ENCODE measurements at regions not wholly inside any gene's neighbourhood (a gene's known extent, or its start where the extent isn't known, plus 50 kb on each side); places are given as distances from the start of the nearest gene placed in this dataset.
A peak's percentile ranks its signal among the peaks of the same experiment; 100 is the strongest.

- no peak for DNase-seq
These were observed 179.0 kb upstream of the ADRA1D start for GRCh38 chr20:4427940-4428586.

DNA sequence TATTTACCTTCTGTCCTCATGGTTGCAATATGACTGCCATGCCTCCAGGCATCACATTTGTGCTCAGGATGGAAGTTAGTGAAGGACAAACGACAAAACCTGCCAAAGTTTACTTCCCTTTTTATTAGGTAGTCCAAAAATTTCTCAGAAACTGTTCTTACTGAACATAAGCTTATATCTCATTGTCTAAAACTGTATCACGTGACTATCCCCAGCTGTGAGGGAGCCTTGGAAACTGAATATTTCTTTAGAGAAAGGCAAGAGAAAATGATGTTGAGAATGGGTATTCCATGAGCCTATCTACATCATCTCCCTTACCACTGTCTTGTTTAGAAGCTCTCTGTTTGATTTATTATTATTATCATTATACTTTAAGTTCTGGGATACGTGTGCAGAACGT, 169.1 kb upstream of the ADRA1D start:
- no peak for DNase-seq

DNA sequence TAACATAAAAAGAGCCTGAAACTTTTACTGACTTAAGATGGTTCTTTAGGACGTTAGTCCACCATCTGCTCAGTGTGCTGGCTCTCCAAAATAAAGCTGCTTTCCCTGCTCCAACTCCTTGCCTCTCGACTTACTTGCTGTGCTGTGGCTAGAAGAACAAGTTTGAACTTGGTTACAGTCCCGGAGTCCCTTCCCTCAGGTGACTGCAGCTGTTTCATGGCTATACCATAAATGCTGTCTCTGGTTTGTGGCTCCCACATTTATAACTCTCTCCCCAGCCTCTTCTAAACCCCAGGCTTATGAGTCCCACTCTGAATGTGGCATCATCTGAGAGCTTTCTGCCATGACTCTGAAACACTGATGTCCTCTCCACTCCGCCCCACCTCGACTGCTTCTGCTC, 166.2 kb upstream of the ADRA1D start:
- DNase-seq: no peak

DNA sequence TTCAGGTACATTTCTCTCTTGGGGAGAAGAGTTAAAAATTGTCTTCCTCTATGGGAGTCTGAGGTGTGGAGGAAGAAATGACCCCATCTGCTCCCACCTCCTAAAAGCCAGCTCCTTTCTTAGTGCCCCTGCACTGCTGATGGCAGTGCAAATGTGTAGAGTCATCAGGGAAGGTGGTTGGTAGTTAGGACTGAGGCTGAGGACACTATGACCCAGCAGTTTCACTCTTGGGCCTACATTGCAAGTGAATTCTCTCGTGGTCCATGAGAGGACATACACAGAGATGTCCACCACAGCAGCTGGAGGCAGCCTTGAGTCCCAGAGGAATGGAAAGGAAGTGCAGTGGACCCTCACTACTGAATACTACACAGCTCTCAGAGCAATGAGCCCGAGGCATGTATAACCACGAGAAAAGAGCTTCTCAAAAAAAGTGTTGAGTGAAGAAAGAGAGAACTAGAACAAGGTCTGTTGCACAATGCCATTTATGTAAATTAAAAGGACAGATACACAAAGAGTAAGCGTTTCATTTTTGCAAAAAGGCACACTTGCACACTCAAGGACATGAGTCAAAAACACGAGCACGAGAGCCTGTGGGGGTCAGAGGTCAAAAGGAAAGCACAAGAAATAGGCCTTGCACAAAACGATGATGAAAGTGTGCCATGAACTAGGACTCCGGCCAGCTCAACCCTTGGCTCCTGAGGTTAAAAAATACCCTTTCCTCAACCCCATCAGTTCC, 164.4 kb upstream of the ADRA1D start:
- no peak for DNase-seq

- no peak for DNase-seq
These were observed 163.1 kb upstream of the ADRA1D start for GRCh38 chr20:4412216-4412615.

DNA sequence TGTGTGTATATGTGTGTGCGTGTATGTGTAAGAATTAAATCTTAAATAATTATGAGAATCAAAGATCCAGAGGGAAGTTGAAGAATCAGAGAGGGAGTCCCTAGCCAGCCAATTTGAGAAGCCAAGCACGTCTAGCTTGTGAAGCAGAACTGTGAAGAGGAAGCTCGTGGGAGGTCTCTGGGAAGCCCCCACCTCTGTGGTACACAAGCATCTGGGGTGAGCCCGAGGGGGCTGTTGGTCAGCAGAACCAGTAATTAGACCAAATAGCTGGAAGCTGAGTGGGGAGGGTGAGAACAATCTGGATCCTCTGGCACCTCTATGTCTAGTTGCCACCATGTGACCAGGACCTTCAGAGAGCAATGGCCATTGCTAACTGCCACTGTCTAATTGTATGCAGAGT, 162.7 kb upstream of the ADRA1D start:
- DNase-seq: no peak

DNA sequence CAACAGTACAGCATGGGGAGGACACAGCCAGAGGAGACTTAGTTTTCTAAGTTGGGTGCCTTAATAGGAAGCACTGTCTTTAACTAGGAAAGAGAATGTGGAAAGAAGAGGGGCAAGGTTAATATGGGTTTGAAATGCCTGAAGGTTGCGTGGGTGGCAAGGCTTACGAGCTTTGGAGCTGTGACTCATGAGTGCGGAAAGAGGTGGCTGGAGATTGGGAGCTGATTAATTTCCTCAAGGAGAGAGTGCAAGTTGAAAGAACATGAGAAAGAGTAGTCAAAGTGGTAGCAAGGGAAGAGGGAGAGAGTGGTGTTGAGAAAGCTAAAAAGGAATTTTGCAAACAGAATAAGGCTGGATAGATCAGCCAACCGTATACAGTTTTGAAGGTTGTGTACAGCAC, 157.5 kb upstream of the ADRA1D start:
- no peak for DNase-seq

DNA sequence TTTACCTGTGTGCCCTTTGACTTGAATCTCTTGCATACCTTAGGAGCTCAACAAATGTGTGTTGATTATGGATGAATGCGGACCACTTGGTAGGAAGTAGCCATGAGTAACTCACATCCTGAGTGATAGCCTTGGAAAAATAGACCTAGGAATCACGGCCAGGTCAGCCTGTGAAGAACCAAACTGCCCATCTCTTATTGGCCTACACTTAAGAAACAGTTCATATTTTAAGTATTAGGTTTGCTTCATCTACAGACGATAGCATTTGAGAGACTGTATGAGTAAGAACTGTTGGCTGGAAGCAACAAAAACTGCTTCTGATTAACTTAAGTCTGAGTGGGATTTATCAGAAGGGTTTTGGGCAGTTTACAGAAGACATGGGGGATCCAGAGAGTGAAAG, 152.5 kb upstream of the ADRA1D start:
- no peak for DNase-seq

DNA sequence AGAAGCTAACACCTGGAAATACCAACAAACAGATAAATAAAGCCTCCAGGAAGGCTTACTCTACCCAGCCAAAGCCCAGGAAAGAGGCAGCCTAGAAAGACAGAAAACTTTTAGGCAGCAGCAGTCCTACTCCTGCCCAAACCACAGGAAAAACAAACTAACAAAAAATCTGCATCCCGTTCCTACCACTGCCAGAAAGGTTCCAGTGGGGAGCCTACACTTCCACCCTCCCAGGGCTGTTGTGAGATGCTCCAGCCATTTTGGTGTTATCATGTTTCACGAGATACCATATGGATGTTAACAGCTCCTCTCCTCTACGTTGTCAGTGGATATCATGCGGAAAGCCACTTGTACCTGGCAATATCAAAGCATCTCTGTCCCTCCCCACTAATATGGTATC, 135.9 kb upstream of the ADRA1D start:
- no peak for DNase-seq

- DNase-seq: no peak
These were observed 134.9 kb upstream of the ADRA1D start for GRCh38 chr20:4383961-4384360.

DNA sequence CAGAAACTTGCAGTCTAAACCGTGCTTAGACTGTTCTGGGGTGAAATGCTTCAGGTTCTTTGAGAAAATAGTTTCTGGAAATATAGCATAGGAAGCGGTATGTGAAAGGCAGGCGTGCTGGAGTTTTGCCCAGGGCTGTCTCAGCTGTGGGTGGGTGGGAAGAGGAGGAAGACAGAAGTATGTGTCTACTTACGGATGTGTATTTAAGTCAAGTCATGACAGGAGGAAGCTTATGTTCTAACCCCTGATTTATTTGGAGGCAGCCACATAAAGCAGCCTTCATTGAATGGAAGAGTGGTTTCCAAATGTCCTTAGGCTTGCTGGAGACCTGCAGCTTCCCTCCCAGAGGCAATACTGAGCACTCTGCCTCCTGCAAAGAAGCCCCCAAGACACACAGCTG, 126.8 kb upstream of the ADRA1D start:
- DNase-seq: no peak

- DNase-seq: no peak
These were observed 124.4 kb upstream of the ADRA1D start for GRCh38 chr20:4373454-4373853.

DNA sequence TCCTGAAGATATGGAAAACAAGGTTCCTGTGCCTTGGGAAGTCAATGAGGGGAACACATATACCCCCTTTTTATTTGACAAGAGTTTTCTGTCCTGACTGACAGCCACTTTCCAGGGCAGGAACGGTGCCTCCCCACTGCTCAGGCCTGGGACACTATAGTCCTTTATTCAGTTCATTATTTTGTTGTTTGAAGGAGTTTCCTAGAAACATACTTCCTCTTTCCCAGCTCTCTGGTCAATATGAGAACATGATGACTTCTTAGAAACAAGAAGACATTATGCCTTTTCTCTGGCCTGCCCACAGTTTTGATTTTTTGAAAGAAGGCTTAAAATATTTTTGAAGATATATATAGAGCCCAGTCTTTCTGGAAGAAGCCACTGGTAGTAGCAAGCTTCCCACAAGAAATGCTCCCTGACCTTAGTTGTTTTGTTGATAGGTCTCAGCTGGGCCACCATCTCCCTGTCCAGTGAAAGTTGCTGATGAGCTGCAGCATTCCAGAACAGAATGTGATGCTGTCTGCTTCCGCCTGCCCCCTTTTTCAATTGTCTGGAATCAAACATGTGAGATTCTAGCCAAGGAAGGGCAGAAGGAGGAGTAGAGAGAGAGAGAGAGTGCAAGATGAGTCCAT, 122.7 kb upstream of the ADRA1D start:
- DNase-seq: no peak

DNA sequence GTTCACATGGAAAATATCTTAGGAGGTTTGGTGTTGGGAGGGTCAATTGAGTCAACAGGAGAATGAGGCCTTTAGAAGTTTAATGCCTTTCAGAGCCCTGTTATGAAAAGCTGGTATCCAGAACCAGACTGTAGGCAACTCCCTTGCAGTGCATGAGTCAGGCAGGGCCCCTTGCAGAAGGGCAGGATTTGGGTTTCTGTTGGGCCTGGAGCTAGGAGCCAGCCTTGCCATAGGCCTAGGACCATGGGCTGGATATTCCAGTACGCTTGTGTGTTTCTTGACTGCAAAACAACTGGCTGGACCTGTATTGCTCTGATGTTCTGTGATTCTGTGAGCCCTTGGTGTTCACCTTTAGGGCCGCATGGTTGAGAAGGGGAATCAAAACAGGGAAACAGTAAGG, 121.8 kb upstream of the ADRA1D start:
- DNase-seq: no peak

GRCh38 chr20:4369798-4370124, 120.7 kb upstream of the ADRA1D start:
- peak; percentile 6 for DNase-seq

DNA sequence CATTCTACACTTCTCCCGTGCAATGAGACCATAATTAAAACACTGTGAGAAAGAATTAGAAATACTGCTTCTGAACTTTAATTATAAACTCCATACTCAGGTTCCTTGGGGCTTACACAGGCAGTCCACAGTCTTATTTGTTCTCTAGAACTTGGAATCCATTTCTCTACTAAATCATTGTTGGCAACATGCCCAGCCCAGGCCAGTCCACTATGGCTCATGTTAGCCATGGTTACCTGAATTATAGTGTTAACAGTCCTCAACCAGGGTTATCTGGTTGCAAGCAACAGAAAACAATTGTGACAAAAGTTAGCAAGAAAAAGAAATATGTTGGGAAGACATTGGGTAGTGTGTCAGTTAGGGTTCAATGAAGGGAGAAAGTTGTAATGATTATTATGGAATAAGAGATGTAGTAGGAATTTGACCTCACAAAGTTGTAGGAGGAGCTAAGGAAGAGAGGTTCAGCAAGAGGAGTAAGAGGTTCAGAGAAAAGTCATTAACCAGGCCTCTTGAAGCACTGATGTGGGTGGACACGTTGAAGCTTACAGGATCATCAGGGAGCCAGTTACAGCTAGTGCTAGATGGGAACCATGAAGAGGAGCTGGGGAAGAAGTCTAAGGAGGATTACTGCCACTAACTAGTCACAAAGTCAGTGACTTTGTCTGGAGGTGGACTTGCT, 120.2 kb upstream of the ADRA1D start:
- DNase-seq: no peak

DNA sequence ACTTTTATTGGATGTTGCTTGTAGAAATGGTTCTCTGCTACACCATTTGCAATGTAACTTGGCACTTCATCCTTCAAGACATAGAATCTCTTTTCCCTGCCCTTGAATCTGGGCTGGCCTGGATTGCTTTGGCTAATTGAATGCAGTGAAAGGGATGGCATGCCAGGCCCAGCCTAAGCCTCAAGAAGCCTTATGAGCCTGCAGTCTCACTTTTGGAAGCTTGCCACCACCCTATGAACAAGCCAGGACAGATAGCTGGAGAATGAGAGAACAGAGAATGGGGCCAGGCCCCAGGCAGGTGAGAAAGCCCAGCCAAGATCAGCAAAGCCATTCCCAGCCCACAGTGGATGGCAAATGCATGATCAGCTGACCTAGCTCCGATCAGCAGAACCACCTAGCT, 117.0 kb upstream of the ADRA1D start:
- DNase-seq: no peak

- DNase-seq: no peak
These were observed 109.5 kb upstream of the ADRA1D start for GRCh38 chr20:4358552-4358951.

- no peak for DNase-seq
These were observed 103.3 kb upstream of the ADRA1D start for GRCh38 chr20:4352348-4352747.

GRCh38 chr20:4350096-4350495, 101.0 kb upstream of the ADRA1D start:
- no peak for DNase-seq

- no peak for DNase-seq
These were observed 95.6 kb upstream of the ADRA1D start for GRCh38 chr20:4344670-4345069.

- DNase-seq: no peak
These were observed 93.5 kb upstream of the ADRA1D start for GRCh38 chr20:4342609-4343008.

- no peak for DNase-seq
These were observed 92.9 kb upstream of the ADRA1D start for GRCh38 chr20:4341804-4342485.

Data from stimulated activated CD4-positive, alpha-beta T cell treated with anti-CD3 and anti-CD28 coated beads, Interleukin-4, amount 100 ng/mL, for 1 hour (primary cell).